ENCODE measurements at regions not wholly inside any gene's neighbourhood (a gene's known extent, or its start where the extent isn't known, plus 50 kb on each side); places are given as distances from the start of the nearest gene placed in this dataset.

GRCh38 chr18:21978546-21979170, 190.7 kb upstream of the GATA6 start (continued):
- TF ChIP-seq PAXIP1 (CRISPR knock-in tag; conservative IDR thresholded peaks at IDR 0.05), result peak; percentile 72
- no peak for TF ChIP-seq ZNF784 (CRISPR knock-in tag; IDR thresholded peaks at IDR 0.05; ENCODE audit: borderline replicate concordance)
- peak; percentile 39; the same call in 1 of the 2 replicates for TF ChIP-seq ZFX (CRISPR knock-in tag; IDR thresholded peaks at IDR 0.05; ENCODE audit: low read depth)
- TF ChIP-seq, protein P1, sequence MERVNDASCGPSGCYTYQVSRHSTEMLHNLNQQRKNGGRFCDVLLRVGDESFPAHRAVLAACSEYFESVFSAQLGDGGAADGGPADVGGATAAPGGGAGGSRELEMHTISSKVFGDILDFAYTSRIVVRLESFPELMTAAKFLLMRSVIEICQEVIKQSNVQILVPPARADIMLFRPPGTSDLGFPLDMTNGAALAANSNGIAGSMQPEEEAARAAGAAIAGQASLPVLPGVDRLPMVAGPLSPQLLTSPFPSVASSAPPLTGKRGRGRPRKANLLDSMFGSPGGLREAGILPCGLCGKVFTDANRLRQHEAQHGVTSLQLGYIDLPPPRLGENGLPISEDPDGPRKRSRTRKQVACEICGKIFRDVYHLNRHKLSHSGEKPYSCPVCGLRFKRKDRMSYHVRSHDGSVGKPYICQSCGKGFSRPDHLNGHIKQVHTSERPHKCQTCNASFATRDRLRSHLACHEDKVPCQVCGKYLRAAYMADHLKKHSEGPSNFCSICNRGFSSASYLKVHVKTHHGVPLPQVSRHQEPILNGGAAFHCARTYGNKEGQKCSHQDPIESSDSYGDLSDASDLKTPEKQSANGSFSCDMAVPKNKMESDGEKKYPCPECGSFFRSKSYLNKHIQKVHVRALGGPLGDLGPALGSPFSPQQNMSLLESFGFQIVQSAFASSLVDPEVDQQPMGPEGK (CRISPR knock-in tag; IDR thresholded peaks at IDR 0.05), result peak; percentile 33
- TF ChIP-seq, protein P2, sequence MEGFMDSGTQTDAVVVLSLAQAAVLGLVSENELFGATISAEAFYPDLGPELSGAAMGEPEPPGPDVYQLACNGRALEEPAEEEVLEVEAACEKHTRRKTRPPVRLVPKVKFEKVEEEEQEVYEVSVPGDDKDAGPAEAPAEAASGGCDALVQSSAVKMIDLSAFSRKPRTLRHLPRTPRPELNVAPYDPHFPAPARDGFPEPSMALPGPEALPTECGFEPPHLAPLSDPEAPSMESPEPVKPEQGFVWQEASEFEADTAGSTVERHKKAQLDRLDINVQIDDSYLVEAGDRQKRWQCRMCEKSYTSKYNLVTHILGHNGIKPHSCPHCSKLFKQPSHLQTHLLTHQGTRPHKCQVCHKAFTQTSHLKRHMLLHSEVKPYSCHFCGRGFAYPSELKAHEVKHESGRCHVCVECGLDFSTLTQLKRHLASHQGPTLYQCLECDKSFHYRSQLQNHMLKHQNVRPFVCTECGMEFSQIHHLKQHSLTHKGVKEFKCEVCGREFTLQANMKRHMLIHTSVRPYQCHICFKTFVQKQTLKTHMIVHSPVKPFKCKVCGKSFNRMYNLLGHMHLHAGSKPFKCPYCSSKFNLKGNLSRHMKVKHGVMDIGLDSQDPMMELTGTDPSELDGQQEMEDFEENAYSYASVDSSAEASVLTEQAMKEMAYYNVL (CRISPR knock-in tag; IDR thresholded peaks at IDR 0.05; ENCODE audit: borderline replicate concordance), result no peak
- TF ChIP-seq HIVEP1 (CRISPR knock-in tag; IDR thresholded peaks at IDR 0.05), result no peak
- TF ChIP-seq, protein P3, sequence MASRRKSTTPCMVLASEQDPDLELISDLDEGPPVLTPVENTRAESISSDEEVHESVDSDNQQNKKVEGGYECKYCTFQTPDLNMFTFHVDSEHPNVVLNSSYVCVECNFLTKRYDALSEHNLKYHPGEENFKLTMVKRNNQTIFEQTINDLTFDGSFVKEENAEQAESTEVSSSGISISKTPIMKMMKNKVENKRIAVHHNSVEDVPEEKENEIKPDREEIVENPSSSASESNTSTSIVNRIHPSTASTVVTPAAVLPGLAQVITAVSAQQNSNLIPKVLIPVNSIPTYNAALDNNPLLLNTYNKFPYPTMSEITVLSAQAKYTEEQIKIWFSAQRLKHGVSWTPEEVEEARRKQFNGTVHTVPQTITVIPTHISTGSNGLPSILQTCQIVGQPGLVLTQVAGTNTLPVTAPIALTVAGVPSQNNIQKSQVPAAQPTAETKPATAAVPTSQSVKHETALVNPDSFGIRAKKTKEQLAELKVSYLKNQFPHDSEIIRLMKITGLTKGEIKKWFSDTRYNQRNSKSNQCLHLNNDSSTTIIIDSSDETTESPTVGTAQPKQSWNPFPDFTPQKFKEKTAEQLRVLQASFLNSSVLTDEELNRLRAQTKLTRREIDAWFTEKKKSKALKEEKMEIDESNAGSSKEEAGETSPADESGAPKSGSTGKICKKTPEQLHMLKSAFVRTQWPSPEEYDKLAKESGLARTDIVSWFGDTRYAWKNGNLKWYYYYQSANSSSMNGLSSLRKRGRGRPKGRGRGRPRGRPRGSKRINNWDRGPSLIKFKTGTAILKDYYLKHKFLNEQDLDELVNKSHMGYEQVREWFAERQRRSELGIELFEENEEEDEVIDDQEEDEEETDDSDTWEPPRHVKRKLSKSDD (CRISPR knock-in tag; IDR thresholded peaks at IDR 0.05; ENCODE audit: low read depth), result no peak
- TF ChIP-seq FOXP4 (CRISPR knock-in tag; IDR thresholded peaks at IDR 0.05), result peak; percentile 79
- TF ChIP-seq ZNF772 (CRISPR knock-in tag; IDR thresholded peaks at IDR 0.05), result no peak
- TF ChIP-seq NCOA2 (CRISPR knock-in tag; IDR thresholded peaks at IDR 0.05), result peak; percentile 57; the same call in 1 of the 2 replicates
- peak; percentile 10; the same call in 1 of the 2 replicates for TF ChIP-seq SALL1 (CRISPR knock-in tag; IDR thresholded peaks at IDR 0.05)
- peak in 1 of 2 experiments; percentile 59; a peak in 1 of 4 replicates for TF ChIP-seq EP300 (IDR thresholded peaks at IDR 0.05; ENCODE audit: low read depth in 2 of 2, low read length in 2 of 2)
- no peak for TF ChIP-seq EP300 (CRISPR knock-in tag; IDR thresholded peaks at IDR 0.05; ENCODE audit: borderline replicate concordance)
- no peak for TF ChIP-seq SOX13 (IDR thresholded peaks at IDR 0.05)
- peak in 1 of 2 experiments; percentile 45; a peak in 1 of 4 replicates for TF ChIP-seq SOX13 (CRISPR knock-in tag; conservative IDR thresholded peaks at IDR 0.05 in 1 of 2, IDR thresholded peaks at IDR 0.05 in 1 of 2)
